K562 (cell line): ENCODE measurements at regions not wholly inside any gene's neighbourhood (a gene's known extent, or its start where the extent isn't known, plus 50 kb on each side); places are given as distances from the start of the nearest gene placed in this dataset.

Source experiments
- ATAC-seq: fragments of 200-7000 bp; cut with Tn5 transposase; 3 replicates; pipeline ENCODE4 v1.9.1; 2020; ENCODE audit warnings: moderate library complexity
- BruUV-seq: library from RNA; stranded (reverse); fragments of 400-500 nt; replicated peaks from 2 replicates; lab custom pipeline; 2021; lab: Mats Ljungman, UMichigan
- CTCF ChIA-PET: fragments of 300-600 bp; formaldehyde crosslinking; extraction: SDS; loops from one replicate; lab custom pipeline; 2021; ENCODE audit warnings: low intra/inter-chr PET ratio; lab: Yijun Ruan, JAX
- POLR2A ChIA-PET: fragments of 300-600, 350-650 bp; sonication (Branson Sonifier 250); formaldehyde crosslinking; extraction: SDS; loops from one replicate; lab custom pipeline; 2021; ENCODE audit warnings: antibody characterized with exemption, inconsistent platforms; lab: Yijun Ruan, JAX
- DNase-seq, 4 experiments: peaks; one replicate each; pipeline versions ENCODE4 v3.0.0 to v3.0.0-alpha.2; 2011 to 2018; ENCODE audit warnings: low spot score in 3 of 4, mixed read lengths in 3 of 4; ENCODE audit errors: extremely low read depth in 1 of 4
- FAIRE-seq: peaks from 2 replicates; lab custom pipeline; 2011; peaks lifted over from hg19 to GRCh38; lab: Jason Lieb, UNC
- H2AFZ ChIP-seq: 2 replicates; pipeline ENCODE4 v1.6.0; 2011; ENCODE audit warnings: low read depth, low read length, control low read depth, inconsistent platforms
- H3K27ac ChIP-seq: fragments of 200-600 bp; 3 replicates; pipeline ENCODE4 v1.8.0; 2011; ENCODE audit warnings: low read depth, mild to moderate bottlenecking, control low read depth, inconsistent platforms, low read length, moderate library complexity, mixed read lengths; ENCODE audit errors: extremely low read depth
- H3K27me3 ChIP-seq, 2 experiments: fragments of 300-600 bp in 1 of 2; 2 replicates in 1 of 2; 3 replicates in 1 of 2; pipeline versions ENCODE4 v1.6.0 to v1.8.0; 2011; ENCODE audit warnings: inconsistent platforms in 2 of 2, low read length in 2 of 2, mild to moderate bottlenecking in 1 of 2, mixed read lengths in 1 of 2, moderate library complexity in 1 of 2; ENCODE audit not compliant: control insufficient read depth in 2 of 2, insufficient read depth in 2 of 2
- H3K36me3 ChIP-seq: fragments of 300-600 bp; 3 replicates; pipeline ENCODE4 v1.8.0; 2011; ENCODE audit warnings: mild to moderate bottlenecking, low read length, inconsistent platforms; ENCODE audit not compliant: control insufficient read depth, insufficient read depth
- H3K4me1 ChIP-seq, 2 experiments: fragments of 200-600 bp in 1 of 2; replicated peaks in 1 of 2; 2 replicates in 1 of 2; 3 replicates in 1 of 2; pipeline versions ENCODE4 v1.5.1 to v1.8.0; 2011; ENCODE audit warnings: inconsistent platforms in 2 of 2, low read length in 2 of 2, mild to moderate bottlenecking in 1 of 2, mixed read lengths in 1 of 2, moderate library complexity in 1 of 2; ENCODE audit not compliant: control insufficient read depth in 2 of 2, insufficient read depth in 2 of 2
- H3K4me2 ChIP-seq: 2 replicates; pipeline ENCODE4 v1.6.1; 2011; ENCODE audit warnings: low read length, control low read depth, inconsistent platforms, mixed read lengths; ENCODE audit not compliant: insufficient read depth
- H3K4me3 ChIP-seq: fragments of 200-600 bp; sonication (generic), shearing (Covaris generic); 2 replicates; pipeline ENCODE4 v1.5.1; 2016; ENCODE audit warnings: control low read depth, inconsistent platforms
- H3K79me2 ChIP-seq: fragments of 200-600 bp; 3 replicates; pipeline ENCODE4 v1.8.0; 2011; ENCODE audit warnings: low read length, inconsistent platforms; ENCODE audit not compliant: control insufficient read depth, insufficient read depth
- H3K9ac ChIP-seq, 2 experiments: 2 replicates each; pipeline versions ENCODE4 v1.6.0 to v1.6.1; 2011; ENCODE audit warnings: low read depth in 2 of 2, low read length in 2 of 2, control low read depth in 1 of 2, inconsistent platforms in 1 of 2, mild to moderate bottlenecking in 1 of 2, mixed read lengths in 1 of 2; ENCODE audit not compliant: insufficient read depth in 1 of 2
- H3K9me1 ChIP-seq: one replicate; pipeline ENCODE4 v1.6.0; 2011; ENCODE audit warnings: inconsistent platforms, mild to moderate bottlenecking, low read length, moderate library complexity; ENCODE audit not compliant: control insufficient read depth, insufficient read depth
- H3K9me3 ChIP-seq: replicated peaks from 2 replicates; pipeline ENCODE4 v1.5.1; 2011; ENCODE audit warnings: low read depth, low read length, inconsistent platforms; ENCODE audit not compliant: control insufficient read depth, insufficient read depth
- H4K20me1 ChIP-seq: replicated peaks from 2 replicates; pipeline ENCODE4 v1.6.1; 2011; ENCODE audit warnings: low read length, inconsistent platforms, mixed read lengths; ENCODE audit not compliant: control insufficient read depth, insufficient read depth
- CEBPZ ChIP-seq: fragments of 150-350 bp; IDR thresholded peaks from 2 replicates; pipeline ENCODE4 v1.6.1; 2014; ENCODE audit warnings: low read depth, mild to moderate bottlenecking, low read length, borderline replicate concordance
- HNRNPLL ChIP-seq: fragments of 200-400 bp; formaldehyde crosslinking; IDR thresholded peaks from 2 replicates; pipeline ENCODE4 v1.6.1; 2017; ENCODE audit warnings: low read length, low read depth, mild to moderate bottlenecking; ENCODE audit not compliant: poor library complexity, severe bottlenecking
- MXI1 ChIP-seq: IDR thresholded peaks from 2 replicates; pipeline ENCODE4 v1.6.1; 2011; ENCODE audit warnings: low read depth, mild to moderate bottlenecking, improper control_type of control experiment, low read length
- SIRT6 ChIP-seq: IDR thresholded peaks from one replicate; pipeline ENCODE4 v1.6.1; 2012; ENCODE audit warnings: low read depth, mild to moderate bottlenecking, control low read depth, inconsistent platforms, low read length, moderate library complexity
- TCF3 ChIP-seq: sonication (generic); formaldehyde crosslinking; IDR thresholded peaks from 2 replicates; pipeline ENCODE4 v1.4.0; 2020; ENCODE audit warnings: mild to moderate bottlenecking, missing genetic modification reagents
- TRIM24 ChIP-seq, 2 experiments: fragments of 450-650 bp; IDR thresholded peaks; 2 replicates each; pipeline ENCODE4 v1.6.1; 2016
- ZMIZ1 ChIP-seq, 2 experiments: fragments of 150-350 bp in 1 of 2; IDR thresholded peaks; 2 replicates each; pipeline ENCODE4 v1.6.1; 2012 to 2016; ENCODE audit warnings: low read depth in 2 of 2, low read length in 2 of 2, mild to moderate bottlenecking in 1 of 2, moderate library complexity in 1 of 2
- WGBS: fragments of 100-300 bp; shearing (Covaris generic); methylation state at CpG from one replicate; pipeline ENCODE4 v1.1.6; 2016; ENCODE audit warnings: low coverage, mixed read lengths; ENCODE audit not compliant: insufficient coverage; ENCODE audit errors: missing lambda C conversion rate; 5-methylcytosine and 5-hydroxymethylcytosine counted together
- in situ Hi-C: fragments of 300-500 bp; cut with MboI; formaldehyde crosslinking; loops from 4 replicates; pipeline ENCODE4 v1.15.0; 2018; ENCODE audit warnings: inconsistent platforms, mixed read lengths
- intact Hi-C: fragments of 100-400 bp; cut with micrococcal nuclease; formaldehyde crosslinking; loops from 2 replicates; pipeline ENCODE4 v1.14.2; 2022

- Histone ChIP-seq H3K9ac (no peak overlapping the region), H3K4me3 (no peak overlapping the region), H3K4me1 (no peaks in the 10 kb centered on the region), H3K27me3 (peaks cover 0 to 35% of the 10 kb centered on the region in 2 experiments; a peak in 3 of 5 replicates), H3K9me3 (no peaks in the 10 kb centered on the region), H3K36me3 (no peaks in the 10 kb centered on the region), H3K79me2 (no peaks in the 10 kb centered on the region), H3K27ac (no peak overlapping the region), H3K4me2 (no peak overlapping the region), H4K20me1 (no peaks in the 10 kb centered on the region), H2AFZ (no peak overlapping the region), H3K9me1 (no peaks in the 10 kb centered on the region)
- BruUV-seq = no TSS peak
- no peak for ATAC-seq
- intact Hi-C loops = no loop called here
- WGBS = 0% methylated on average over 10 of the region's 13 CpGs
- no peak for DNase-seq
- FAIRE-seq = no peak
- TF ChIP-seq TCF3 (CRISPR knock-in tag) = no peak
- in situ Hi-C loops = no loop called here
- CTCF ChIA-PET = no interaction called here
- POLR2A ChIA-PET = interaction anchor here (0.6 kb wide), 1 partner anchor 81 kb away, joined by 3 read pairs; no protein-coding TSS in a partner anchor
Measured at GRCh38 chr22:44406341-44407170, 91.5 kb downstream of the RTL6 start.

GRCh38 chr22:44405661-44406060 is 92.4 kb downstream of the RTL6 start:
- H2AFZ ChIP-seq = no peak overlapping the region
- H3K27ac ChIP-seq = no peak overlapping the region
- intact Hi-C loops = no loop called here
- POLR2A ChIA-PET = no interaction called here
- H3K9me3 ChIP-seq = no peaks in the 10 kb centered on the region
- DNase-seq (no peak), FAIRE-seq (no peak), ATAC-seq (no peak)
- H3K4me1 ChIP-seq = no peaks in the 10 kb centered on the region
- H3K9ac ChIP-seq = no peak overlapping the region
- H3K9me1 ChIP-seq = no peaks in the 10 kb centered on the region
- no TSS peak for BruUV-seq
- H4K20me1 ChIP-seq = no peaks in the 10 kb centered on the region
- in situ Hi-C loops = no loop called here
- H3K79me2 ChIP-seq = no peaks in the 10 kb centered on the region
- H3K36me3 ChIP-seq = no peaks in the 10 kb centered on the region
- no peak overlapping the region for H3K4me2 ChIP-seq
- H3K4me3 ChIP-seq = no peak overlapping the region
- WGBS = 8% methylated on average over 2 of the region's 2 CpGs
- H3K27me3 ChIP-seq = peaks cover 0 to 28% of the 10 kb centered on the region in 2 experiments; a peak in 2 of 5 replicates
- CTCF ChIA-PET = no interaction called here
- TF ChIP-seq HNRNPLL (no peak), CEBPZ (no peak), SIRT6 (no peak), ZMIZ1 (IDR thresholded peaks at IDR 0.05; ENCODE audit: low read depth in 2 of 2, low read length in 2 of 2) (no peak), MXI1 (no peak), TRIM24 (IDR thresholded peaks at IDR 0.05) (no peak)
